ENCODE measurements at regions not wholly inside any gene's neighbourhood (a gene's known extent, or its start where the extent isn't known, plus 50 kb on each side); places are given as distances from the start of the nearest gene placed in this dataset.

- no peak for DNase-seq
These were observed 564.5 kb downstream of the ZNF674 start for GRCh38 chrX:45980726-45981125.

GRCh38 chrX:45975633-45976032 lies 569.6 kb downstream of the ZNF674 start:
- no peak for DNase-seq

GRCh38 chrX:45972636-45973035 lies 572.6 kb downstream of the ZNF674 start:
- DNase-seq, result no peak

- DNase-seq, result no peak
These were observed 585.7 kb downstream of the ZNF674 start for GRCh38 chrX:45959567-45959966.

GRCh38 chrX:45956191-45956870 lies 588.9 kb downstream of the ZNF674 start:
- DNase-seq, result no peak

- DNase-seq, result no peak
These were observed 589.6 kb downstream of the ZNF674 start for GRCh38 chrX:45955661-45956060.

- DNase-seq, result no peak
These were observed 591.2 kb downstream of the ZNF674 start for GRCh38 chrX:45954026-45954425.

GRCh38 chrX:45952030-45952429 lies 593.2 kb downstream of the ZNF674 start:
- DNase-seq, result no peak

- DNase-seq, result no peak
These were observed 609.8 kb downstream of the ZNF674 start for GRCh38 chrX:45935408-45935807.

- DNase-seq, result no peak
These were observed 632.9 kb downstream of the ZNF674 start for GRCh38 chrX:45912316-45912715.

GRCh38 chrX:45907786-45908185 lies 637.4 kb downstream of the ZNF674 start:
- DNase-seq, result no peak

GRCh38 chrX:45903781-45904201 lies 641.4 kb downstream of the ZNF674 start:
- no peak for DNase-seq

GRCh38 chrX:45900766-45901615 lies 644.2 kb downstream of the ZNF674 start:
- no peak for DNase-seq

GRCh38 chrX:45894864-45895645 lies 650.2 kb downstream of the ZNF674 start:
- no peak for DNase-seq

- DNase-seq, result no peak
These were observed 655.8 kb downstream of the ZNF674 start for GRCh38 chrX:45889471-45889870.

GRCh38 chrX:45888518-45888917 lies 656.7 kb downstream of the ZNF674 start:
- no peak for DNase-seq

GRCh38 chrX:45885931-45886330 lies 659.3 kb downstream of the ZNF674 start:
- no peak for DNase-seq

- no peak for DNase-seq
These were observed 665.7 kb downstream of the ZNF674 start for GRCh38 chrX:45879512-45879911.

GRCh38 chrX:45876206-45876605 lies 669.0 kb downstream of the ZNF674 start:
- no peak for DNase-seq

GRCh38 chrX:45873781-45874180 lies 671.4 kb downstream of the ZNF674 start:
- no peak for DNase-seq

GRCh38 chrX:45872480-45872879 lies 671.8 kb upstream of the DIPK2B start:
- DNase-seq, result no peak

- no peak for DNase-seq
These were observed 667.7 kb upstream of the DIPK2B start for GRCh38 chrX:45868425-45868824.

- no peak for DNase-seq
These were observed 662.1 kb upstream of the DIPK2B start for GRCh38 chrX:45862801-45863200.

- no peak for DNase-seq
These were observed 659.8 kb upstream of the DIPK2B start for GRCh38 chrX:45860450-45860849.
